ENCODE measurements at regions not wholly inside any gene's neighbourhood (a gene's known extent, or its start where the extent isn't known, plus 50 kb on each side); places are given as distances from the start of the nearest gene placed in this dataset.

- Histone ChIP-seq H2AFZ (ENCODE audit: low read depth, low read length) (no peak overlapping the region), H3K4me2 (ENCODE audit: low read length, poor library complexity, severe bottlenecking) (peak overlapping the region; percentile 72), H3K27me3 (ENCODE audit: control insufficient read depth in 1 of 2, insufficient read depth in 1 of 2, low read length in 2 of 2) (peaks cover 0 to 11% of the 10 kb centered on the region in 2 experiments), H3K4me3 (ENCODE audit: insufficient read depth in 1 of 2, low read depth in 1 of 2, low read length in 2 of 2) (peak overlapping the region; percentile 78 to 80), H3K36me3 (ENCODE audit: control insufficient read depth in 1 of 2, insufficient read depth in 2 of 2, low read depth in 1 of 2, low read length in 2 of 2) (no peaks in the 10 kb centered on the region), H2BK12ac (ENCODE audit: low read length in 2 of 2) (no peak overlapping the region), H3K23ac (ENCODE audit: low read length in 2 of 2) (peak overlapping the region in 1 of 2 experiments; percentile 65), H4K91ac (ENCODE audit: low read length) (no peak overlapping the region), H3K18ac (ENCODE audit: low read depth in 1 of 2, low read length in 2 of 2) (no peak overlapping the region), H3K27ac (ENCODE audit: low read length, poor library complexity, severe bottlenecking) (peak overlapping the region; percentile 87), H4K8ac (ENCODE audit: low read length) (no peak overlapping the region), H3K14ac (ENCODE audit: low read length in 2 of 2) (peak overlapping the region in 1 of 2 experiments; percentile 7), H2BK15ac (ENCODE audit: low read depth, poor library complexity, severe bottlenecking) (peak overlapping the region; percentile 16), H2BK120ac (ENCODE audit: low read depth, low read length) (no peak overlapping the region), H3K9ac (ENCODE audit: low read length) (peak overlapping the region; percentile 83), H3K79me1 (replicated peaks; ENCODE audit: low read length, poor library complexity, severe bottlenecking) (peaks cover 3% of the 10 kb centered on the region), H3K4ac (ENCODE audit: low read depth in 1 of 2, low read length in 2 of 2) (no peak overlapping the region), H3K4me1 (ENCODE audit: control insufficient read depth, insufficient read depth, low read depth, low read length) (peaks cover 11% of the 10 kb centered on the region), H3K9me3 (ENCODE audit: control insufficient read depth, low read length) (no peaks in the 10 kb centered on the region), H2BK5ac (ENCODE audit: low read depth, low read length, poor library complexity, severe bottlenecking) (peak overlapping the region; percentile 91), H2AK5ac (ENCODE audit: low read length, severe bottlenecking) (no peak overlapping the region)
- WGBS: under 1% methylated on average over 73 of the region's 95 CpGs
- peak; percentile 16 for DNase-seq
These were observed 160.3 kb upstream of the SIX2 start for GRCh38 chr2:45169339-45170190.

- Histone ChIP-seq H2BK5ac (ENCODE audit: low read depth, low read length, poor library complexity, severe bottlenecking) (peak overlapping the region; percentile 85), H4K91ac (ENCODE audit: low read length) (no peak overlapping the region), H3K23ac (ENCODE audit: low read length in 2 of 2) (peak overlapping the region in 1 of 2 experiments; percentile 65), H3K4me2 (ENCODE audit: low read length, poor library complexity, severe bottlenecking) (peak overlapping the region; percentile 72), H4K8ac (ENCODE audit: low read length) (no peak overlapping the region), H2AFZ (ENCODE audit: low read depth, low read length) (no peak overlapping the region), H2AK5ac (ENCODE audit: low read length, severe bottlenecking) (no peak overlapping the region), H2BK15ac (ENCODE audit: low read depth, poor library complexity, severe bottlenecking) (no peak overlapping the region), H2BK12ac (ENCODE audit: low read length in 2 of 2) (no peak overlapping the region), H3K27ac (ENCODE audit: low read length, poor library complexity, severe bottlenecking) (peak overlapping the region; percentile 14), H3K4me1 (ENCODE audit: control insufficient read depth, insufficient read depth, low read depth, low read length) (peaks cover 11% of the 10 kb centered on the region), H3K18ac (ENCODE audit: low read depth in 1 of 2, low read length in 2 of 2) (no peak overlapping the region), H3K9me3 (ENCODE audit: control insufficient read depth, low read length) (no peaks in the 10 kb centered on the region), H3K79me1 (replicated peaks; ENCODE audit: low read length, poor library complexity, severe bottlenecking) (no peaks in the 10 kb centered on the region), H3K4me3 (ENCODE audit: insufficient read depth in 1 of 2, low read depth in 1 of 2, low read length in 2 of 2) (peak overlapping the region; percentile 78 to 80), H3K4ac (ENCODE audit: low read depth in 1 of 2, low read length in 2 of 2) (no peak overlapping the region), H3K36me3 (ENCODE audit: control insufficient read depth in 1 of 2, insufficient read depth in 2 of 2, low read depth in 1 of 2, low read length in 2 of 2) (no peaks in the 10 kb centered on the region), H3K27me3 (ENCODE audit: control insufficient read depth in 1 of 2, insufficient read depth in 1 of 2, low read length in 2 of 2) (peaks cover 0 to 11% of the 10 kb centered on the region in 2 experiments), H2BK120ac (ENCODE audit: low read depth, low read length) (no peak overlapping the region), H3K14ac (ENCODE audit: low read length in 2 of 2) (peak overlapping the region in 1 of 2 experiments; percentile 7), H3K9ac (ENCODE audit: low read length) (peak overlapping the region; percentile 83)
- WGBS: 2% methylated on average over 61 of the region's 70 CpGs
- no peak for DNase-seq
These were observed 159.6 kb upstream of the SIX2 start for GRCh38 chr2:45168711-45169338.

GRCh38 chr2:45167920-45168629 lies 158.8 kb upstream of the SIX2 start:
- no peak overlapping the region for H4K91ac ChIP-seq (ENCODE audit: low read length)
- no peak overlapping the region for H3K23ac ChIP-seq (ENCODE audit: low read length in 2 of 2)
- H3K79me1 ChIP-seq (replicated peaks; ENCODE audit: low read length, poor library complexity, severe bottlenecking): no peaks in the 10 kb centered on the region
- H3K4me2 ChIP-seq (ENCODE audit: low read length, poor library complexity, severe bottlenecking): peak overlapping the region; percentile 72
- no peak for DNase-seq
- H3K4ac ChIP-seq (ENCODE audit: low read depth in 1 of 2, low read length in 2 of 2): no peak overlapping the region
- WGBS: 42% methylated on average over 4 of the region's 10 CpGs
- H3K14ac ChIP-seq (ENCODE audit: low read length in 2 of 2): no peak overlapping the region
- H3K27ac ChIP-seq (ENCODE audit: low read length, poor library complexity, severe bottlenecking): no peak overlapping the region
- peak overlapping the region in 1 of 2 experiments; percentile 80 for H3K4me3 ChIP-seq (ENCODE audit: insufficient read depth in 1 of 2, low read depth in 1 of 2, low read length in 2 of 2)
- no peaks in the 10 kb centered on the region for H3K9me3 ChIP-seq (ENCODE audit: control insufficient read depth, low read length)
- H2AK5ac ChIP-seq (ENCODE audit: low read length, severe bottlenecking): no peak overlapping the region
- H3K9ac ChIP-seq (ENCODE audit: low read length): peak overlapping the region; percentile 83
- H3K36me3 ChIP-seq (ENCODE audit: control insufficient read depth in 1 of 2, insufficient read depth in 2 of 2, low read depth in 1 of 2, low read length in 2 of 2): no peaks in the 10 kb centered on the region
- no peak overlapping the region for H2BK120ac ChIP-seq (ENCODE audit: low read depth, low read length)
- H3K18ac ChIP-seq (ENCODE audit: low read depth in 1 of 2, low read length in 2 of 2): no peak overlapping the region
- no peak overlapping the region for H2AFZ ChIP-seq (ENCODE audit: low read depth, low read length)
- H4K8ac ChIP-seq (ENCODE audit: low read length): no peak overlapping the region
- H2BK12ac ChIP-seq (ENCODE audit: low read length in 2 of 2): no peak overlapping the region
- H3K27me3 ChIP-seq (ENCODE audit: control insufficient read depth in 1 of 2, insufficient read depth in 1 of 2, low read length in 2 of 2): peaks cover 0 to 11% of the 10 kb centered on the region in 2 experiments
- H3K4me1 ChIP-seq (ENCODE audit: control insufficient read depth, insufficient read depth, low read depth, low read length): peaks cover 11% of the 10 kb centered on the region
- H2BK15ac ChIP-seq (ENCODE audit: low read depth, poor library complexity, severe bottlenecking): no peak overlapping the region
- H2BK5ac ChIP-seq (ENCODE audit: low read depth, low read length, poor library complexity, severe bottlenecking): no peak overlapping the region
